T follicular helper cell (primary cell): ENCODE measurements at regions not wholly inside any gene's neighbourhood (a gene's known extent, or its start where the extent isn't known, plus 50 kb on each side); places are given as distances from the start of the nearest gene placed in this dataset.
"Not testable (repeated sequence)": the region's sequence is repeated elsewhere in the genome, so short reads cannot be mapped to it uniquely, and the experiment has no call there.

Experiments
- DNase-seq: peaks from one replicate; pipeline ENCODE4 v3.0.0-alpha.2; 2020; ENCODE audit warnings: low read depth

GRCh38 chr6:4262526-4262925 lies 127.2 kb upstream of the ECI2 start:
- DNase-seq: no peak

- no peak for DNase-seq
These were observed 124.0 kb upstream of the ECI2 start for GRCh38 chr6:4259391-4259790.

GRCh38 chr6:4258733-4259132 lies 123.4 kb upstream of the ECI2 start:
- no peak for DNase-seq

DNA sequence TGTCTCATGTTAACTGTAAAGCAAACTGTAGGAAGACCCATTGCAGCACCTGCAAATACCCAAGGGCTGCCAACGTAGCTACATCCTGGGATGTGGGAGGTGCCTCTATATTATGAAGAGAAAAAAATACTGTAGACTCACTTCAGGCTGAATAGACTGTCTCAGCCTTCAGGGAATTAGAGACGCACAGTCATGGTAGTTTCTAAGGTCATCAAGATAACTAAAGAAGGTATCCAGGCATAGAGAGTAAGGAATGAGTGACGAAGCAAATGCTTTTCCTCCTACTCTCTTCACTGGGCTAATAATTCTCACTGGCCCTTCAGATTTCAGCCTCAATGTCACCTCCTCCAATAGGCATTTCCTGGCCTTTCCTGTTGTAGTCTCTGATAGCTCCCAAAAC lies 121.6 kb upstream of the ECI2 start:
- DNase-seq: no peak

DNA sequence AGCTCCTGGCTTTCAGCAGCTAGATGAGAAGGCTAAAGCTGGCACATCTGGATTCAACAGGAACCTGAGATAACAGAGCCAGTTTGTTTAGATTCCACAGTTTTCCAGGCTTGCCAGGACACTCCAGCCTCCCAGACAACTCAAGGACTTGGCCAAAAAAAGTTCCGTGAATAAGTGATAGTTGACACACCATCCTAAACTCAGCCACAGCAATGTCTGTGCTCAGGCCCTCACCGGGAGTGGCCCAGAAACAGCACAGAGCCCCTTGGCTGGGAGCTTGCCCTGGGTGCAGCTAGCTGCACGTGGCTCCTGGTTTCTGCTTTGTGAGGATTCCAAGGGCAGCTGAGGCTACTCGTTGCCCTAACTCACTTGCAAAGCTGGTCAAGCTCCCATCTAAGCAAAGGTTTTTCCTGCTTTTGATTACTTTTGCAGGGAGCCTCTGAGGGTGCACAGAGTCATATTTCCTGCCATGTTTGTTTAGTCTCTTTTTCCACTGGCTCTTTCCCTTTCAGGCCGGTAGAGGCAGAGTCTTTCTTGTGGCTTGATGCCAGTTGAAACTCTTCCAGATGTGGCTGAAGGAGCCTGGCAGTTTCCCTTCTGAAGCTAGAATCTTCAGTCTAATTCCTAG lies 118.3 kb upstream of the ECI2 start:
- no peak for DNase-seq

GRCh38 chr6:4252445-4252844 lies 117.1 kb upstream of the ECI2 start:
- DNase-seq: not testable (repeated sequence)

GRCh38 chr6:4250645-4251044 lies 115.3 kb upstream of the ECI2 start:
- no peak for DNase-seq

DNA sequence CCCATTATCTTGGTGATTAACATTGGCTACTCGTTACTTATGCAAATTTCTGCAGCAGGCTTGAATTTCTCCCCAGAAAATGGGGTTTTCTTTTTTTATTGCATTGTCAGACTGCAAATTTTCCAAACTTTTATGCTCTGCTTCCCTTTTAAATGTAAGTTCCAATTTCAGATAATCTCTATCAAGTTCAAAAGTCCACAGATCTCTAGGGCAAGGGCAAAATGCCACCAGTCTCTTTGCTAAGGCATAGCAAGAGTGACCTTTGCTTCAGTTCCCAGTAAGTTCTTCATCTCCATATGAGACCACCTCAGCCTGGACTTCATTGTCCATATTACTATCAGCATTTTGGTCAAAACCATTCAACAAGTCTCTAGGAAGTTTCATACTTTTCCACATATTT lies 108.5 kb upstream of the ECI2 start:
- DNase-seq: not testable (repeated sequence)

GRCh38 chr6:4243237-4243636 lies 107.9 kb upstream of the ECI2 start:
- DNase-seq: no peak

DNA sequence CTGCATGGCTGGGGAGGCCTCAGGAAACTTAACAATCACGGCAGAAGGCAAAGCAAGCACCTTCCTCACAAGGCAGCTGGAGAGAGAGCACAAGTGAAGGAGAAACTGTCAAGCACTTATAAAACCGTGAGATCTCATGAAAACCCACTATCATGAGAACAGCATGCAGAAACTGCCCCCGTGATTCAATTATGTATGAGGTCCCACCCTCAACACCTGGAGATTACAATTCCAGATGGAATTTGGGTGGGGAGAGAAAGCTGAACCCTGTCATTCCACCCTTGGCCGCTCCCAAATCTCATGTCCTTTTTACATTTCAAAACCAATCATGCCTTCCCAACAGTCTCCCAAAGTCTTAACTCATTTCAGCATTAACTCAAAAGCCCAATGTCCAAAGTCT lies 107.2 kb upstream of the ECI2 start:
- DNase-seq: no peak

DNA sequence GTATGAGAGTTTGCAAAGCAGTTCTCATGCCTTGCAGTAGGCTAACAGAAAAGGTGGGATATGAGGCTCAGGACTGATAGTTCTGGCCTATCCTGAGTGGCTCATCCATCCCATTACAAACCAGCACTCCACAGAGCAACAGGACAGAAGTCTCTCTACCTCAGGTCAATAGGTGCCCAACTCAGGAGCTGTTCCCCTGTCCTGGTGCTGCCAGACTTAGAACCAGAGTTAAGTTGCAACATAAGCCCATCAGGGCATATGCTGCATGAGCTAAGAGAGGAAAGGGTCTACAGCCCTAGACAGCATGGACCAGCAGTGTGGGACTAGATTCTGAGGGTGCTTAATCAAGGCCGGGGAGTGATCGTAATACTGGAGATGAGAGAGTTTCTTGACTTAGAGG lies 104.8 kb upstream of the ECI2 start:
- DNase-seq: no peak

- no peak for DNase-seq
These were observed 89.9 kb upstream of the ECI2 start for GRCh38 chr6:4225161-4225872.

GRCh38 chr6:4224067-4224978 lies 88.9 kb upstream of the ECI2 start:
- no peak for DNase-seq

DNA sequence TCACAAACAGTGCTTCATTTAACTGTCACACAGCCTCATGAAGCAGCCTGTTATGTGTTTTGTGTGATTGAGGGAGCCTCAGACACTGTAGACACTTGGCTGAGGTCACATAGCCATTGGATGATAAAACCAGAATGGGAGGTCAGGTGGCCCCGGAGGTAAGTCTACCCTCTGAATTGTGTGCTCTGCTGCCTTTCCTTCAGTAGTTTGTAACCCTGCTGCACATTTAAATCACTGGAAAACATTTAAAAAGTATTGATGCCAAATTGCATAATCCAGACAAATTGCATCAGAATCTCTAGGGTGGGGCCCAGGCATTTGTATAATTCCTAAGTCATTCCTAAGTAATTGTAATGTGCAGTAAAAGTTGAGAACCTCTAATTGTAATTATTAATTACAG lies 85.2 kb upstream of the ECI2 start:
- no peak for DNase-seq

GRCh38 chr6:4218619-4219317 lies 83.4 kb upstream of the ECI2 start:
- DNase-seq: not testable (repeated sequence)

DNA sequence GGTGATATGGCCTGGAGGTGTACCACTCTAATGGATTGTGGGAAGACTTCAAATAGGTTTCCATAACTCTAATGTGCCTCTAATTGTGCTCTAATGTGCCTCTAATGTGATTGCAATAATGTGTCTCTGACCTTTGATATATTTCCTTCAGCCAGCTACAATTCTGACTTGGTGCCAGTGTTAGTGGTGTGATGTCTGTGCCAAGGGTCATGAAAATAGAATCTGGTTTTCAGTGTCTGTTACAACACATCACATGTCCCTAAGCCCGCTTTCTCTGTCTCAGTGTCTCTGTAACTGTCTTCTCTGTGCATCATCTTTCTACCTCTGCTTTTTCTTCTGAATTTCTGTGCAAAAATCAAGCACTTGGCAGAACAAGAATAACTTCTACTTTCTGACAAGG lies 77.2 kb upstream of the ECI2 start:
- DNase-seq: no peak

DNA sequence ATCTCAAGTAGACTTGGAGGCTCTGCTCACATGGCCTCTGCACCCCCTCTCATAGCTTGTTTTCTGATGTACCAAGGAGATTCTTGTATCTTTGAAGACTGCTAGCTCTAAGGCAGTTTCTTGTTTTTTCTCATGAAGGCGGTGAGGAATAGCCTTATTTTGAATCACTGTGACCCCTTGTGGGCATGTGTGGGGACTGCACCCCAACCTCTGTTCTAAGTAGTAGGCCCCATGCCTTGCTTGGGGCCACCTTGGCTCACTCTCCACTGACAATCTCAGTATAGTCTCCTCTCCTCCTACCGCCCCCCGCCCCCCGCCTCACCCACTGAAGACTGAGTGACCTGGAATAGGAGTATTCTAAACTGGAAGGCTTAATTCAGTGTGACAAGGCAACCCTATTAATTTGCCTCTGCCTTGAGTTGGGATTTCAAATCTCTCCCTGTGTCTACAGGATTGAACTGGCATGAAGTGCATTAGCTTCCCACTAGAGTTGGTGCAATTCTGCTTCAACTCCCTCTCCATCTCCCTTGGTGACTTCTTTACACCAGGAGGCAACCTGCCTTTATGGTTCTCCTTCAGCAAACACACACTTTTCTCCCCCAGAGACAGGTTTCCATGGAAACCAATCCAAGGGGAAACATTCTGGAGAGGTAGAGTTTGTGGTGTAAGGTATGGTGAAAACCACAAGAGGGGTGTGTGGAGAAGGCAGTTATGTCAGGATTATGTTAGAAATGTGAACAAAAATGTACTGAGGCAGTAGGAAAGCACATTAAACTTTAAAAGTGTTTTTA lies 75.4 kb upstream of the ECI2 start:
- DNase-seq: peak; percentile 35

DNA sequence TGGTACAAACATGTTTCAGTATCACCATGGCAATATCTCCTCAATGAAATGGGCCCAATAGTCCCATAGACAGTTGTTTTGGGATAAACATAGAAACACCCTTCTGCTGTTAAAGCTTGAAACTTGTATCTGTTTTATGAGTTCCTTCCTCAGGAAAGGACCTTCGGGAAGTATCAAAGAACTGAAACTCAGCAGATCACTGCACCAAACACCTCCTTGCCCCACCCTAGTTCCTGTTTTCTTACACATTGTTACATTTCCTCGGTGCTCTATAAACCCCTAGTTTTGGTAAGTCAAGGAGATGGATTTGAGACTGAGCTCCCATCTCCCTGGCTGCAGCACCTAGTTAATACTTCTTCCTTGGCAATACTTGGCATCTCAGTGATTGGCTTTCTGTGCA lies 73.8 kb upstream of the ECI2 start:
- DNase-seq: no peak

DNA sequence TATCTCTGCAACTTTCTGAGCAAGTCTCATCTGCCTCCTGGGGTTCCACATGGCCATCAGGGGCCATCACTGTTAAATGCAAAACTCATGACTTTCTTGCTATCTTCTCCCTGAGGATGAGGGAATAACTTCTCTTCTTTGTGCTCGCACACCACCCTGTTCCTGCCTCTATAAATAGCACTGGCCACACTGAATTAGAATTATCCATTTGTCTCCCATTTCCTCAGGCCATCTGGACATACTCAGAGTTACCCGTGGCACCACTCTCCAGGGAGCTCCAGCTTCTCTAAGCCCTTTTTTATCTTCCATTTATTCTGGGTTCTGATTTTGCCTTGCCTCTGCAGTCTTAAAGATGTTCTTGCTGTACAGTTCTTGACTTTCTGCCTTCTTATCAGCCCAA lies 72.8 kb upstream of the ECI2 start:
- no peak for DNase-seq

DNA sequence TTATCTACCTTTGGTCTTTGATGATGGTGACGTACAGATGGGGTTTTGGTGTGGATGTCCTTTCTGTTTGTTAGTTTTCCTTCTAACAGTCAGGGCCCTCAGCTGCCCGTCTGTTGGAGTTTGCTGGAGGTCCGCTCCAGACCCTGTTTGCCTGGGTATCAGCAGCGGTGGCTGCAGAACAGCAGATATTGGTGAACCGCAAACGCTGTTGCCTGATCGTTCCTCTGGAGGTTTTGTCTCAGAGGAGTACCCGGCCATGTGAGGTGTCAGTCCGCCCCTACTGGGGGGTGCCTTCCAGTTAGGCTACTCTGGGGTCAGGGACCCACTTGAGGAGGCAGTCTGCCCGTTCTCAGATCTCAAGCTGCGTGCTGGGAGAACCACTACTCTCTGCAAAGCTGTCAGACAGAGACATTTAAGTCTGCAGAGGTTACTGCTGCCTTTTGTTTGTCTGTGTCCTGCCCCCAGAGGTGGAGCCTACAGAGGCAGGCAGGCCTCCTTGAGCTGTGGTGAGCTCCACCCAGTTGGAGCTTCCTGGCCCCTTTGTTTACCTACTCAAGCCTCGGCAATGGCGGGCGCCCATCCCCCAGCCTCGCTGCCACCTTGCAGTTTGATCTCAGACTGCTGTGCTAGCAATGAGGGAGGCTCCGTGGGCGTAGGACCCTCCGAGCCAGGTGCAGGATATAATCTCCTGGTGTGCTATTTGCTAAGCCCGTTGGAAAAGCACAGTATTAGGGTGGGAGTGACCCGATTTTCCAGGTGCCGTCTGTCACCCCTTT lies 68.5 kb upstream of the ECI2 start:
- not testable (repeated sequence) for DNase-seq

DNA sequence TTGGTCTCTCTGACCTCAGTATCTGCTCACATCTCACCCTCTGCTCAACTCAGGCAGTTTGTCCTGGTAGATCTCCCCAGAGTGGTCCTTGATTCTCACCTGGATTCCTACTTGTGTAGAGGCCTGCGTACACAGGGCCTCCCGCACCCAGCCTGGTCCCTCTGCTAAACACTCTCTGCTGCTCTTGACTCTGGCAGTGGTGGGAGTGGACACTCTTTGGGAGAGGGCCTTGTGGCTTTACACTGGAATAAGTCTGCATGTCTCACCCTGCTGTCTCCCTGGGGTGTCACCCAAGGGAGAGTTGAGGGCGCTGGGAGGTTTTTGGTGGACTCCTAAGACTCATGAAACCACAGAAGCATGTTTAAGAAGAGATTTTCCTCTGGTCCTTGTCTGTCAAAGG lies 57.3 kb upstream of the ECI2 start:
- DNase-seq: no peak
